ENCODE measurements at regions not wholly inside any gene's neighbourhood (a gene's known extent, or its start where the extent isn't known, plus 50 kb on each side); places are given as distances from the start of the nearest gene placed in this dataset.

- TF ChIP-seq POLR2AphosphoS5 (IDR thresholded peaks at IDR 0.05) (no peak), POLR2A (IDR thresholded peaks at IDR 0.05) (no peak), CTCF (IDR thresholded peaks at IDR 0.05 in 8 of 11, conservative IDR thresholded peaks at IDR 0.05 in 3 of 11) (no peak)
Measured at GRCh38 chr3:135324301-135324700, 529.2 kb downstream of the EPHB1 start.

All from spleen (tissue), 7 donors.